C4-2B (cell line): ENCODE measurements at regions not wholly inside any gene's neighbourhood (a gene's known extent, or its start where the extent isn't known, plus 50 kb on each side); places are given as distances from the start of the nearest gene placed in this dataset.

ENCODE experiments used
- H3K27ac ChIP-seq: fragments of 450-650 bp; 2 replicates; pipeline ENCODE4 v1.5.1; 2017
- ZFX ChIP-seq: fragments of 450-650 bp; IDR thresholded peaks from 2 replicates; pipeline ENCODE4 v1.6.1; 2017
- TF ChIP-seq, protein P1 (sequence below): fragments of 450-650 bp; conservative IDR thresholded peaks from 2 replicates; pipeline ENCODE4 v1.5.1; 2017; ENCODE audit warnings: mild to moderate bottlenecking

DNA sequence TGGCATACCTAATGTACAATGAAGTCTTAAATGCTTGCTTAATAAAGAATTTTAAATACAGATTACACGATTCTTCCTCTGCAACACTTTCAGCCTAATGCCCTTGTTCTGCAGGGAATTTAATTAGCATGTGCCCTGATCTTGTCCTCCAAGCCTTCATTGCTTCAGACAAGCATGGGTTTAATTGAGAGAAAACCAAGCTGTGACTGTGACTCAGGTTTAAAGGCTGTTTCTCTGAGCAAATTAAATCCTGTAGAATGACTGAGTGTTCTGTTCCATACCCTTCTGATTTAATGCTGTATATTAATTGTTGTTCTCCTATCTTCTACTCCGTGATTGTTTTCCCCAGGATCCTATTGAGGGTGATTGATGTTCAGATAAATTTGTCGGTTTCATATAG lies 269.0 kb upstream of the PRMT6 start:
- TF ChIP-seq ZFX: no peak
- TF ChIP-seq, protein P1, sequence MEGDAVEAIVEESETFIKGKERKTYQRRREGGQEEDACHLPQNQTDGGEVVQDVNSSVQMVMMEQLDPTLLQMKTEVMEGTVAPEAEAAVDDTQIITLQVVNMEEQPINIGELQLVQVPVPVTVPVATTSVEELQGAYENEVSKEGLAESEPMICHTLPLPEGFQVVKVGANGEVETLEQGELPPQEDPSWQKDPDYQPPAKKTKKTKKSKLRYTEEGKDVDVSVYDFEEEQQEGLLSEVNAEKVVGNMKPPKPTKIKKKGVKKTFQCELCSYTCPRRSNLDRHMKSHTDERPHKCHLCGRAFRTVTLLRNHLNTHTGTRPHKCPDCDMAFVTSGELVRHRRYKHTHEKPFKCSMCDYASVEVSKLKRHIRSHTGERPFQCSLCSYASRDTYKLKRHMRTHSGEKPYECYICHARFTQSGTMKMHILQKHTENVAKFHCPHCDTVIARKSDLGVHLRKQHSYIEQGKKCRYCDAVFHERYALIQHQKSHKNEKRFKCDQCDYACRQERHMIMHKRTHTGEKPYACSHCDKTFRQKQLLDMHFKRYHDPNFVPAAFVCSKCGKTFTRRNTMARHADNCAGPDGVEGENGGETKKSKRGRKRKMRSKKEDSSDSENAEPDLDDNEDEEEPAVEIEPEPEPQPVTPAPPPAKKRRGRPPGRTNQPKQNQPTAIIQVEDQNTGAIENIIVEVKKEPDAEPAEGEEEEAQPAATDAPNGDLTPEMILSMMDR: no peak
- H3K27ac ChIP-seq: no peak overlapping the region

DNA sequence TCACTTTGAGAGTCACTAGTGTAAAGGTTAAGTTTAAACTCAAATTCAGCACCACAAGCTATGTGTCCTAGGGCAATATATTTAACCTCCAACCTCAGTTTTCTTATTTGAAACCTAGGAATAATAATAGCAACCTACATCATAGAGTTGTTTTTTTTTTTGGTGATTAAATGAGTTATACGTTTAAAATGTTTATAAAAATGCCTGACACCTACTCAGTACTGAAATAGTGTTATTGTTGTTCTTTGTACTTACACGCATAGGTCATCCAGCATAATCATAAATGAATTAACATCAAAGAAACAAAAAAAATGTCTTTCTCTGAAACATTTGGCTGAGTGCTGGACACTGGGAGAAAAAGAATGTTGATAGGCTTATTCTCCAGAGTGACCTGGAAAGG lies 266.8 kb upstream of the PRMT6 start:
- no peak overlapping the region for H3K27ac ChIP-seq
- TF ChIP-seq, protein P1: no peak
- TF ChIP-seq ZFX: no peak

DNA sequence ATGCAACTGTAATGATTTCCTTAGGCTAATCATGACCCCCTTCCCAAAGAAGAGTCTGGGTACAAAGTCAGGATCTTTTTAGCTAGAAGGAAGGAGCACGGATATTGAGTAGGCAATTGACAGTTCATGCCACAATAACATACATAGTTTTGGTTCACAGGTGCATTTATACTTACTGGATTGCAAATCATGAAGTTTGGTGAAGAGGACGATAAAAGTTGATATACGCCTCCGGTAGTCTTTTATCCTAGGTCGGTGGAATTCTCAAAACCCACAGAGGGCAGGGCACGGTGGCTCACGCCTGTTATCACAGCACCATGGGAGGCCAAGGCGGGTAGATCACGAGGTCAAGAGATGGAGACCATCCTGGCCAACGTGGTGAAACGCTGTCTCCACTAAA lies 265.4 kb upstream of the PRMT6 start:
- TF ChIP-seq, protein P1: no peak
- TF ChIP-seq ZFX: no peak
- no peak overlapping the region for H3K27ac ChIP-seq

DNA sequence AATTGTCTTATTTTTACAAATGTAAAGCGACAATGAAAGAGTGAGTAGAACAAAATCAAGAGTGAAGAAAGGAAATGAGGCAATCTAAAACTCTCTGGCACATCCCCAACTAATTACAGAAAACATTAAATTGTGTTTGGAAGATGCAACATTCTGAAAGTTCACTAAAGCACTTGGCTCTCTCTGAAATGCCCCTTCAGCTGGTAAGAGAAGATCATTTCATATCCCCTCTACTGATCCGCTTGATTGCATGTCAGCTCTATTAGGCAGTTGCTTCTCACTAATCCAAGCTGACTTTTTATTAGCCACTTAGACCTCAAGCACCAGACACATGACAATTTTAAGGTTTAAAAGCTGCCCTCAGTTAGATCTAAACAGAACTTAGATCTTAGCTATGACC lies 262.8 kb upstream of the PRMT6 start:
- TF ChIP-seq ZFX: no peak
- TF ChIP-seq, protein P1: no peak
- H3K27ac ChIP-seq: no peak overlapping the region

DNA sequence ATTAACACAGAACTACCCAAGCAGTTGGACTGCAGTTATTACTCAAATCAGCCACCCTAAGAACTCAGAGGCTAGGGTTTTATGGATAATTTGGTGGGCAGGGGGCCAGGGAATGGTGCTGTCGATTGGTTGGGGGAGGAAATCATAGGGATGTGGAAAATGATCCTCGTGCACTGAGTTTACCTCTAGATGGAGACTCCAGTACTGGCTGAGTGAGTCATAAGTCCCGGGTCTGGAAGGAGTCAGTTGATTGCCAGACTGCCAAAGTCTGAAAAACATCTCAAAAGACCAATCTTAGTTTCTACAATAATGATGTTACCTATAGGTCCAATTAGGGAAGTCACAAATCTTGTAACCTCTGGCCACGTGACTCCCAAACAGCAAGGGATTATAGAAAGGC lies 257.5 kb upstream of the PRMT6 start:
- H3K27ac ChIP-seq: no peak overlapping the region
- no peak for TF ChIP-seq ZFX
- TF ChIP-seq, protein P1: no peak

DNA sequence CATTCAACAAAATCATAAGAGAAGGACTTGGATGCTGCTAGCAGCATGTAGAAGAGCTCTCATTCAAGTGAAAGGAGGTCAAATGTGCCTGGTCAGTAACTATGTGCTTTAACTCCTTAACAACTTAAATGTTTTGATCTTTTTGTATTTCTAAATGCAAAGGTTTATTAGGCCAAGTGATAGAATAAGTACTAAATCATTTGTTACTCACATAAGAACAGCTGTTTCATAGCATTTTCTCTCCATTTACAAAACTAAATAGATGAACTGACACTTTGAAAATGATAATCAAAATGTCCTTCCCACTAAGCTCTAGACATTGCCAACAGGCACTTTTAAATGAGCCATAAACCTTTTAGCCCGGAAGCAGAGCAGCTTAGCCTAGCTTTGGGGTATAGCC lies 254.3 kb upstream of the PRMT6 start:
- H3K27ac ChIP-seq: no peak overlapping the region
- no peak for TF ChIP-seq ZFX
- TF ChIP-seq, protein P1: no peak

DNA sequence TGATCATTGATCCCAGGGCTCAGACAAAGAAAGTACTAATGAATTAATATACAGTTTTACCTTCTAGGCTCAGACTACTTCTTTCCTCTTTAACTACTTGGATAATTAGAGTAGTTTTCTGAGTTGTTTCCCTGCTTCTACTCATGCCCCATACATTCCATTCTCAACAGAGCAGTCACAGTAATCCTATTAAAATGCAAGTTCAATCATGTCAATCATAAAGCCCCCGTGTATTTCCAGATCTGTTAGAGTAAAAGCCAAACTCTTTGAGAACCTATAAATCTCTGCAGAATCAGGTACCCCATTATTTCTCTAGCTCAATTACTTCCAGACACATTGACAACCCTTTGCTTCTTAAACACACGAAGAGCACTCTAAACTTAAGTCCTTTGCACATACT lies 242.1 kb upstream of the PRMT6 start:
- no peak overlapping the region for H3K27ac ChIP-seq
- TF ChIP-seq ZFX: no peak
- TF ChIP-seq, protein P1: no peak
